ENCODE measurements at regions not wholly inside any gene's neighbourhood (a gene's known extent, or its start where the extent isn't known, plus 50 kb on each side); places are given as distances from the start of the nearest gene placed in this dataset.
A peak's percentile ranks its signal among the peaks of the same experiment; 100 is the strongest.

DNA sequence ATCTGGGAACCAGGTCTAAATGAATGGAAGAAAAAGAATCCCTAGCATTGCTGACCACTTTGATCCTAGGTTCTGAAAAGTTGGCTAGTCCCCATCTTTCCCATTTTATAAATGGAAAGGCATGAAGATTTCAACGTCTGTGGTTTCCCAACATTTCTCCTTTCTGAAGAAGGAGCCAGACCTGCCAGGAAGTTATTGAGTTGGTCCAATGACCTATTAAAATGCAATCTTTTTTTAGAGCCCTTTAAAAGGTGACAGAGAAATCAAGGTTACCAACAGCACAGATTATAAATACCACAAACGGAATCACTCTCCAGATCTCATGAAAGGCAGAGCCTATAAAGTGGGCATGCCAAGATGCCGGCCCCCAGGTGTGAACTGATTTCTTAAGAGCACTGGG lies 505.6 kb upstream of the THBS1 start:
- H3K27ac Mint-ChIP-seq (ENCODE audit: unreplicated experiment), result no peak overlapping the region
- DNase-seq (ENCODE audit: low read depth) (peak; percentile 88), FAIRE-seq (peak; percentile 49)
- H3K4me2 ChIP-seq (ENCODE audit: low read length), result no peak overlapping the region
- no peak overlapping the region for H3K9ac ChIP-seq (ENCODE audit: low read length)
- no peaks in the 10 kb centered on the region for H3K36me3 ChIP-seq (ENCODE audit: insufficient read depth, low read length)
- H3K36me3 Mint-ChIP-seq (ENCODE audit: low read depth, unreplicated experiment), result no peaks in the 10 kb centered on the region
- no peaks in the 10 kb centered on the region for H3K79me2 ChIP-seq (ENCODE audit: insufficient read depth, low read length)
- no peak overlapping the region for H3K4me3 Mint-ChIP-seq (ENCODE audit: unreplicated experiment)
- H3K9me3 Mint-ChIP-seq (ENCODE audit: unreplicated experiment), result peaks cover 3% of the 10 kb centered on the region
- H3K4me1 ChIP-seq (ENCODE audit: insufficient read depth, low read length), result peaks cover 9% of the 10 kb centered on the region
- H3K27me3 ChIP-seq (ENCODE audit: insufficient read depth, low read length), result no peaks in the 10 kb centered on the region
- H3K27me3 Mint-ChIP-seq (ENCODE audit: low read depth, unreplicated experiment), result peaks cover 1% of the 10 kb centered on the region
- no peak overlapping the region for H3K4me3 ChIP-seq (ENCODE audit: insufficient read depth, low read depth, low read length)
- no peak overlapping the region for H2AFZ ChIP-seq (ENCODE audit: low read depth, low read length)
- H3K4me1 Mint-ChIP-seq (ENCODE audit: low read depth, unreplicated experiment), result peaks cover 30% of the 10 kb centered on the region
- TF ChIP-seq EZH2 (IDR thresholded peaks at IDR 0.05; ENCODE audit: insufficient read depth, low read length) (no peak), CTCF (IDR thresholded peaks at IDR 0.05; ENCODE audit: insufficient read depth, low read depth, low read length) (no peak)
- no peaks in the 10 kb centered on the region for H3K9me3 ChIP-seq (ENCODE audit: insufficient read depth, low read depth, low read length)
- H3K27ac ChIP-seq (ENCODE audit: low read depth, low read length), result peak overlapping the region; percentile 3
- no peaks in the 10 kb centered on the region for H4K20me1 ChIP-seq (ENCODE audit: insufficient read depth, low read length)

- no peaks in the 10 kb centered on the region for H3K9me3 ChIP-seq (ENCODE audit: insufficient read depth, low read depth, low read length)
- TF ChIP-seq EZH2 (IDR thresholded peaks at IDR 0.05; ENCODE audit: insufficient read depth, low read length) (no peak), CTCF (IDR thresholded peaks at IDR 0.05; ENCODE audit: insufficient read depth, low read depth, low read length) (no peak)
- H3K36me3 Mint-ChIP-seq (ENCODE audit: low read depth, unreplicated experiment), result no peaks in the 10 kb centered on the region
- FAIRE-seq (no peak), DNase-seq (ENCODE audit: low read depth) (peak; percentile 31)
- peaks cover 9% of the 10 kb centered on the region for H3K4me1 ChIP-seq (ENCODE audit: insufficient read depth, low read length)
- H3K4me3 ChIP-seq (ENCODE audit: insufficient read depth, low read depth, low read length), result no peak overlapping the region
- H3K9ac ChIP-seq (ENCODE audit: low read length), result no peak overlapping the region
- H3K36me3 ChIP-seq (ENCODE audit: insufficient read depth, low read length), result no peaks in the 10 kb centered on the region
- no peak overlapping the region for H3K4me3 Mint-ChIP-seq (ENCODE audit: unreplicated experiment)
- H3K4me2 ChIP-seq (ENCODE audit: low read length), result no peak overlapping the region
- H3K27me3 ChIP-seq (ENCODE audit: insufficient read depth, low read length), result no peaks in the 10 kb centered on the region
- H4K20me1 ChIP-seq (ENCODE audit: insufficient read depth, low read length), result no peaks in the 10 kb centered on the region
- H3K9me3 Mint-ChIP-seq (ENCODE audit: unreplicated experiment), result peaks cover 5% of the 10 kb centered on the region
- H3K27me3 Mint-ChIP-seq (ENCODE audit: low read depth, unreplicated experiment), result peaks cover 1% of the 10 kb centered on the region
- no peak overlapping the region for H2AFZ ChIP-seq (ENCODE audit: low read depth, low read length)
- H3K4me1 Mint-ChIP-seq (ENCODE audit: low read depth, unreplicated experiment), result peaks cover 30% of the 10 kb centered on the region
- no peaks in the 10 kb centered on the region for H3K79me2 ChIP-seq (ENCODE audit: insufficient read depth, low read length)
- H3K27ac Mint-ChIP-seq (ENCODE audit: unreplicated experiment), result peak overlapping the region; percentile 42
- peak overlapping the region; percentile 3 for H3K27ac ChIP-seq (ENCODE audit: low read depth, low read length)
These were observed 505.0 kb upstream of the THBS1 start for GRCh38 chr15:39075756-39076341.

DNA sequence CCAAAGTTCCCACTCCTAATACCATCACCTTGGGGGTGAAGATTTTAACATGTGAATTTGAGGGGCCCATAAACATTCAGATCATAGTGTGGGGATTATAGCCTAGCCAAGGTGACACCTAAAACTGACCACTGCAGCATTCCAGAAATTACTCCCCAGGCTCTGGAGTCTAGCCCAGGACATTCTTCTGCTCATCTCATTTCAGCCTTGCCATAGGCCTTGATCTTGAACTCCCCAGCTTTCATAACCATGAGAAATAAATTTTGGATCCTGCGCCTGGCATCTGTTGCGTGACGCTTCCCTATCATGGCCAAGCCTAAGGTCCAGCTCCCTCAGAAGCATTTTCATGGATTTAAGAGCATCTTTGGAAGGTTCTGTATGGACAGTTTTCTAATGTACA lies 502.9 kb upstream of the THBS1 start:
- H3K36me3 ChIP-seq (ENCODE audit: insufficient read depth, low read length), result no peaks in the 10 kb centered on the region
- Mint-ChIP-seq H3K36me3 (ENCODE audit: low read depth, unreplicated experiment) (no peaks in the 10 kb centered on the region), H3K9me3 (ENCODE audit: unreplicated experiment) (peaks cover 5% of the 10 kb centered on the region), H3K4me1 (ENCODE audit: low read depth, unreplicated experiment) (peaks cover 30% of the 10 kb centered on the region), H3K4me3 (ENCODE audit: unreplicated experiment) (no peak overlapping the region), H3K27me3 (ENCODE audit: low read depth, unreplicated experiment) (peaks cover 1% of the 10 kb centered on the region), H3K27ac (ENCODE audit: unreplicated experiment) (no peak overlapping the region)
- no peak overlapping the region for H3K4me3 ChIP-seq (ENCODE audit: insufficient read depth, low read depth, low read length)
- H3K4me1 ChIP-seq (ENCODE audit: insufficient read depth, low read length), result peaks cover 9% of the 10 kb centered on the region
- DNase-seq (ENCODE audit: low read depth) (no peak), FAIRE-seq (peak; percentile 74)
- no peaks in the 10 kb centered on the region for H3K9me3 ChIP-seq (ENCODE audit: insufficient read depth, low read depth, low read length)
- H3K27me3 ChIP-seq (ENCODE audit: insufficient read depth, low read length), result no peaks in the 10 kb centered on the region
- no peak overlapping the region for H3K27ac ChIP-seq (ENCODE audit: low read depth, low read length)
- H3K9ac ChIP-seq (ENCODE audit: low read length), result no peak overlapping the region
- no peak overlapping the region for H2AFZ ChIP-seq (ENCODE audit: low read depth, low read length)
- no peak for TF ChIP-seq EZH2 (IDR thresholded peaks at IDR 0.05; ENCODE audit: insufficient read depth, low read length)
- TF ChIP-seq CTCF (IDR thresholded peaks at IDR 0.05; ENCODE audit: insufficient read depth, low read depth, low read length), result no peak
- H4K20me1 ChIP-seq (ENCODE audit: insufficient read depth, low read length), result no peaks in the 10 kb centered on the region
- H3K4me2 ChIP-seq (ENCODE audit: low read length), result no peak overlapping the region
- no peaks in the 10 kb centered on the region for H3K79me2 ChIP-seq (ENCODE audit: insufficient read depth, low read length)
